ENCODE measurements at regions not wholly inside any gene's neighbourhood (a gene's known extent, or its start where the extent isn't known, plus 50 kb on each side); places are given as distances from the start of the nearest gene placed in this dataset.

DNA sequence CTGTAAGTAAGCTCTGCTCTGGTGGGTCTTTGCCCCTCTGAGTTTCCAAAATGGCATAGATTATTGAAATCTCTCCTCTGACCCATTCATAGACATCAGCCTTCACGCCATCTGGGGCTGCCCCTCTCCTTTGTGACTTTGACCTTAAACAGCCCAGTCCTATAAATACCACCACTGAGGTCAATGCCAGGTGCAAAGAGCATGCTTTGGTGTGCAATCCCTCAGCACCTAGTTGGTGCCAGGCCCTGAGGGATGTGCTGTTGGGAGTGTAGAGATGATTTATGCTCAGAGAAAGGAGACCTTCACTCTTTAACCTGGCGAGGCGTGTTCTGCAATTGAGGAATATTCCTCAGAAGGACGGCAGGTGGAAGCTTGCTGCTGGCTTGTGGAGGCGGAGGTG lies 121.7 kb upstream of the TSHZ3 start:
- TF ChIP-seq, protein P1, sequence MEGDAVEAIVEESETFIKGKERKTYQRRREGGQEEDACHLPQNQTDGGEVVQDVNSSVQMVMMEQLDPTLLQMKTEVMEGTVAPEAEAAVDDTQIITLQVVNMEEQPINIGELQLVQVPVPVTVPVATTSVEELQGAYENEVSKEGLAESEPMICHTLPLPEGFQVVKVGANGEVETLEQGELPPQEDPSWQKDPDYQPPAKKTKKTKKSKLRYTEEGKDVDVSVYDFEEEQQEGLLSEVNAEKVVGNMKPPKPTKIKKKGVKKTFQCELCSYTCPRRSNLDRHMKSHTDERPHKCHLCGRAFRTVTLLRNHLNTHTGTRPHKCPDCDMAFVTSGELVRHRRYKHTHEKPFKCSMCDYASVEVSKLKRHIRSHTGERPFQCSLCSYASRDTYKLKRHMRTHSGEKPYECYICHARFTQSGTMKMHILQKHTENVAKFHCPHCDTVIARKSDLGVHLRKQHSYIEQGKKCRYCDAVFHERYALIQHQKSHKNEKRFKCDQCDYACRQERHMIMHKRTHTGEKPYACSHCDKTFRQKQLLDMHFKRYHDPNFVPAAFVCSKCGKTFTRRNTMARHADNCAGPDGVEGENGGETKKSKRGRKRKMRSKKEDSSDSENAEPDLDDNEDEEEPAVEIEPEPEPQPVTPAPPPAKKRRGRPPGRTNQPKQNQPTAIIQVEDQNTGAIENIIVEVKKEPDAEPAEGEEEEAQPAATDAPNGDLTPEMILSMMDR (IDR thresholded peaks at IDR 0.05; ENCODE audit: poor library complexity): no peak
- TF ChIP-seq EZH2 (IDR thresholded peaks at IDR 0.05; ENCODE audit: borderline replicate concordance): no peak
- no peak for TF ChIP-seq EZH2phosphoT487 (IDR thresholded peaks at IDR 0.05; ENCODE audit: low read depth, severe bottlenecking, unreplicated experiment)
